Mesendoderm (in vitro differentiated cells): ENCODE measurements at regions not wholly inside any gene's neighbourhood (a gene's known extent, or its start where the extent isn't known, plus 50 kb on each side); places are given as distances from the start of the nearest gene placed in this dataset.

Experiments used
- DNase-seq: peaks from one replicate; pipeline ENCODE4 v3.0.0; 2013
- H2AK5ac ChIP-seq: 2 replicates; pipeline ENCODE4 v1.6.1; 2013; ENCODE audit warnings: low read length, inconsistent platforms
- H2BK120ac ChIP-seq: 2 replicates; pipeline ENCODE4 v1.6.1; 2013; ENCODE audit warnings: low read depth, mild to moderate bottlenecking, low read length, moderate library complexity, mixed read lengths
- H2BK15ac ChIP-seq: replicated peaks from 2 replicates; pipeline ENCODE4 v1.6.1; 2013; ENCODE audit warnings: low read depth, mild to moderate bottlenecking, moderate library complexity
- H2BK5ac ChIP-seq: 2 replicates; pipeline ENCODE4 v1.6.1; 2013; ENCODE audit warnings: low read length, inconsistent platforms
- H3K18ac ChIP-seq: 2 replicates; pipeline ENCODE4 v1.6.1; 2013; ENCODE audit warnings: mild to moderate bottlenecking, low read length, mixed read lengths
- H3K23ac ChIP-seq: one replicate; pipeline ENCODE4 v1.6.1; 2013; ENCODE audit warnings: low read length
- H3K27ac ChIP-seq: 2 replicates; pipeline ENCODE4 v1.5.1; 2013; ENCODE audit warnings: low read depth, mild to moderate bottlenecking, inconsistent platforms, low read length, moderate library complexity
- H3K27me3 ChIP-seq: 2 replicates; pipeline ENCODE4 v1.6.1; 2013; ENCODE audit warnings: low read length, control low read depth, mild to moderate bottlenecking, inconsistent platforms; ENCODE audit not compliant: insufficient read depth, poor library complexity
- H3K36me3 ChIP-seq: 2 replicates; pipeline ENCODE4 v1.6.1; 2013; ENCODE audit warnings: low read length, inconsistent platforms; ENCODE audit not compliant: control insufficient read depth, insufficient read depth
- H3K4ac ChIP-seq: one replicate; pipeline ENCODE4 v1.6.1; 2013; ENCODE audit warnings: low read depth, mild to moderate bottlenecking, low read length, moderate library complexity
- H3K4me1 ChIP-seq: 2 replicates; pipeline ENCODE4 v1.6.1; 2013; ENCODE audit warnings: low read depth, low read length, inconsistent platforms; ENCODE audit not compliant: control insufficient read depth
- H3K4me2 ChIP-seq: 2 replicates; pipeline ENCODE4 v1.6.1; 2013; ENCODE audit warnings: low read length
- H3K4me3 ChIP-seq: 2 replicates; pipeline ENCODE4 v1.5.1; 2013; ENCODE audit warnings: mild to moderate bottlenecking, low read length
- H3K56ac ChIP-seq: one replicate; pipeline ENCODE4 v1.6.1; 2013; ENCODE audit warnings: low read length
- H3K79me1 ChIP-seq: 2 replicates; pipeline ENCODE4 v1.6.1; 2013; ENCODE audit warnings: low read length, inconsistent platforms
- H3K79me2 ChIP-seq: 2 replicates; pipeline ENCODE4 v1.6.1; 2013; ENCODE audit warnings: mild to moderate bottlenecking, low read length; ENCODE audit not compliant: control insufficient read depth, insufficient read depth
- H3K9ac ChIP-seq: 2 replicates; pipeline ENCODE4 v1.6.1; 2013; ENCODE audit warnings: low read length, inconsistent platforms
- H4K5ac ChIP-seq: one replicate; pipeline ENCODE4 v1.6.1; 2013; ENCODE audit warnings: low read length
- H4K8ac ChIP-seq: one replicate; pipeline ENCODE4 v1.6.1; 2013; ENCODE audit warnings: low read depth, mild to moderate bottlenecking, control low read depth, low read length, moderate library complexity
- WGBS: extraction: QIAGEN DNeasy Blood & Tissue Kit; methylation state at CpG from one replicate; pipeline ENCODE4 v1.1.7; 2013; ENCODE audit warnings: low lambda C conversion rate, missing lambda C conversion rate; ENCODE audit not compliant: insufficient coverage; ENCODE audit errors: extremely low coverage; 5-methylcytosine and 5-hydroxymethylcytosine counted together

DNA sequence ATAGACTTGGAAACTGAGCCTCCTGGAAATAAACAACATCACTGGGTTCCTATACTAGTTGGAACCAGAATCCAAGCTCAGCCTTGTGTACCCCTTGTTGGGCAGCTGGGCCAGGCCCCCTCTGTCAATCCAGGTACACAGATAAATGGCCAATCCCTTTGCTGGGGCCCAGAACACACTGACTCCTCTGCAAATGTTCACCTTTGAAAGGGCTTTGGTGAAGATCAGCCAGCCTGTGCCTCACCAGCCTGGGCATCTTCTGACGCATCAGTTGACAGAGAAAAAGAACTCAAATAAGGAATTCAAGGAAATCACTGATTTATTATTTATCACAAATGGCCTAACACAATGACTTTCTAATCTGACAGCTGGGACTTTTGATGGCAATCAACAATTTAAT, 1090.2 kb downstream of the BCL11B start:
- Histone ChIP-seq H3K27ac (no peak overlapping the region), H3K79me1 (no peaks in the 10 kb centered on the region), H2AK5ac (no peak overlapping the region), H3K4ac (no peak overlapping the region), H3K27me3 (no peaks in the 10 kb centered on the region), H3K18ac (no peak overlapping the region), H3K4me3 (no peak overlapping the region), H3K23ac (no peak overlapping the region), H4K5ac (no peak overlapping the region), H3K79me2 (no peaks in the 10 kb centered on the region), H3K56ac (no peak overlapping the region), H3K4me2 (no peak overlapping the region), H3K9ac (no peak overlapping the region), H3K4me1 (no peaks in the 10 kb centered on the region), H2BK120ac (no peak overlapping the region), H3K36me3 (no peaks in the 10 kb centered on the region), H2BK5ac (no peak overlapping the region), H2BK15ac (no peak overlapping the region), H4K8ac (no peak overlapping the region)
- WGBS: no CpG with 5 or more reads among the region's 1 CpG
- DNase-seq: no peak

DNA sequence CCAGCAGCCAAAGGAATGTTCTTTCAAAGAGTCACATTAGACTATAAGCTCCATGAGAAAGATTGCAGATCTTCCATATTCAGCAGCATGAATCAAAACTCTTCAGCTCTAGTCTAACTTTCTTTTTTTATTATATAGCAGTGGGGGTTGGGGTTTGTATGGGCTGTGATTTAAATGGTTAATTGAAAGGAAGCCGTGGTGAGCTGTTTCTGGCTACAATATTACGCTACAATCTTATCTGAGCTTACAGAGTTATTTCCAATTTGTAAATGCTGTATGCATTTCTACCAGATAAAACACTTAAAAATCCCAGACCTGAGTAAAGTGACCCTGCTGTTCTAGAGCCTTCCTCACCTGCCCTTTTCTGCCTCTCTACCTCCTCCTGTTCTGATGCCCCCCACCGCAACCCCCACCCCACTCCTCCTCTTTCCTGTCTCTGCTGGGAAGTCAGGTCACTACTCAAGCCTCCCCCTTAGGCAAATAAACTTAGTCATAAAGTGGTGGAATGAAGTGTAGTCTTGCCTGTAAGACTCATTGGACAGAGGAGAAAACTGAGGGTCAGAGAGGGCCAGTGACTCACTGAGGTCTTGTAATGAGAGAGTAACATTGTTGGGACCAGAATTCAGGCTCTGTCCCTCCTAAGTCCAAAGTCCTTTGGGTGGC, 1089.5 kb downstream of the BCL11B start:
- H3K4me2 ChIP-seq: no peak overlapping the region
- no peak overlapping the region for H4K8ac ChIP-seq
- H2AK5ac ChIP-seq: no peak overlapping the region
- no peak for DNase-seq
- H3K79me1 ChIP-seq: no peaks in the 10 kb centered on the region
- no peak overlapping the region for H3K56ac ChIP-seq
- H2BK15ac ChIP-seq: no peak overlapping the region
- no peak overlapping the region for H2BK120ac ChIP-seq
- no peak overlapping the region for H3K4me3 ChIP-seq
- no peaks in the 10 kb centered on the region for H3K4me1 ChIP-seq
- no peaks in the 10 kb centered on the region for H3K79me2 ChIP-seq
- H4K5ac ChIP-seq: no peak overlapping the region
- no CpG with 5 or more reads among the region's 3 CpGs for WGBS
- H3K9ac ChIP-seq: no peak overlapping the region
- H3K4ac ChIP-seq: no peak overlapping the region
- H3K27me3 ChIP-seq: no peaks in the 10 kb centered on the region
- no peak overlapping the region for H3K27ac ChIP-seq
- no peak overlapping the region for H2BK5ac ChIP-seq
- H3K18ac ChIP-seq: no peak overlapping the region
- H3K36me3 ChIP-seq: no peaks in the 10 kb centered on the region
- H3K23ac ChIP-seq: no peak overlapping the region

DNA sequence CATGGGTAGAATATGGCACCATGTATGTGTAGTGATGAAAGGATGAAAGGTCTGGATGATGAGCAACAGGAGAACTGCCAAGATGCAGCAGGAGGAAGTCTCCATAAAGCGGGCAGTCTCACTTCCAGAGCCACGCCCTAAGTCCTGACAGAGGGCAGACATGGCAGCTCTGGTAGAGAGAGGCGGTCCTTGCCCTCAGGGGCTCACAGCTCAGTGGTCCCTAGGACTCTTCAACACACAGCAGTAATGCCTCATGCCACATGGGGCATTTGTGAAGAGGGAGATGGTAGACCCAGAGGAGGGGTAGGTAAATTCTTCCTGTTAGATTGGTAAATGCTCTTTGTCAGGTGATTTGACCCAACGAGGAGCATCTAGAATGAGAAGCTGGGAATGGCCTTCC, 1088.4 kb downstream of the BCL11B start:
- H3K23ac ChIP-seq: no peak overlapping the region
- no CpG with 5 or more reads among the region's 4 CpGs for WGBS

DNA sequence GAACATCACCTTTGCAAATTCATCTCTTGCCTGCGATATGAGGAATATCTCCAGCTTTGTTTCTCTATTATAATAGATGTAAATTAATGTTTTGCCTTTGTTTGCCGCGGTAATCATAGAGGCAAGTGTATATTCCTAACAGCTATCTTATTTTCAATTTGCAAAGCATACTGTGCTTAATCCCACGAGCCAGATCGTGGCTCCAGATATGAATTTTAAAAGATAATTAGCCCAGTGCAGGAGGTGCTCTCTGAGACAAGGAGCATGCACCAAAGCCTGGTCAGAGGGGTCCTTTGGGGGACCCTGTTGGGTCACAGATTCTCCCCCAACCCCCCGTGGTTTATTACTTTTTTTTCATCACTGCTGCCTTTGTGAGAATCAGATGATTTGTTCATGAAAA, 1087.5 kb downstream of the BCL11B start:
- no peak overlapping the region for H3K9ac ChIP-seq
- no peak overlapping the region for H3K56ac ChIP-seq
- H3K79me1 ChIP-seq: no peaks in the 10 kb centered on the region
- H2BK120ac ChIP-seq: no peak overlapping the region
- no peak overlapping the region for H2BK5ac ChIP-seq
- no peak for DNase-seq
- no peak overlapping the region for H4K8ac ChIP-seq
- no peaks in the 10 kb centered on the region for H3K79me2 ChIP-seq
- no peak overlapping the region for H3K4me3 ChIP-seq
- no peak overlapping the region for H3K4ac ChIP-seq
- H3K27me3 ChIP-seq: no peaks in the 10 kb centered on the region
- H2BK15ac ChIP-seq: no peak overlapping the region
- no peak overlapping the region for H3K27ac ChIP-seq
- no peak overlapping the region for H3K23ac ChIP-seq
- H3K36me3 ChIP-seq: no peaks in the 10 kb centered on the region
- no peak overlapping the region for H3K4me2 ChIP-seq
- no peak overlapping the region for H3K18ac ChIP-seq
- H2AK5ac ChIP-seq: no peak overlapping the region
- WGBS: no CpG with 5 or more reads among the region's 6 CpGs
- no peaks in the 10 kb centered on the region for H3K4me1 ChIP-seq
- no peak overlapping the region for H4K5ac ChIP-seq

More for the DNA sequence above, 1088.4 kb downstream of the BCL11B start:
- no peak overlapping the region for H3K4me3 ChIP-seq
- no peak overlapping the region for H3K9ac ChIP-seq
- H2BK15ac ChIP-seq: no peak overlapping the region
- DNase-seq: no peak
- no peak overlapping the region for H2AK5ac ChIP-seq
- no peaks in the 10 kb centered on the region for H3K79me2 ChIP-seq
- no peak overlapping the region for H4K8ac ChIP-seq
- H3K4me1 ChIP-seq: no peaks in the 10 kb centered on the region
- H3K18ac ChIP-seq: no peak overlapping the region
- no peak overlapping the region for H4K5ac ChIP-seq
- no peak overlapping the region for H3K27ac ChIP-seq
- no peak overlapping the region for H3K4ac ChIP-seq
- H2BK5ac ChIP-seq: no peak overlapping the region
- H3K4me2 ChIP-seq: no peak overlapping the region
- H2BK120ac ChIP-seq: no peak overlapping the region
- no peaks in the 10 kb centered on the region for H3K27me3 ChIP-seq
- no peak overlapping the region for H3K56ac ChIP-seq
- H3K79me1 ChIP-seq: no peaks in the 10 kb centered on the region
- H3K36me3 ChIP-seq: no peaks in the 10 kb centered on the region

DNA sequence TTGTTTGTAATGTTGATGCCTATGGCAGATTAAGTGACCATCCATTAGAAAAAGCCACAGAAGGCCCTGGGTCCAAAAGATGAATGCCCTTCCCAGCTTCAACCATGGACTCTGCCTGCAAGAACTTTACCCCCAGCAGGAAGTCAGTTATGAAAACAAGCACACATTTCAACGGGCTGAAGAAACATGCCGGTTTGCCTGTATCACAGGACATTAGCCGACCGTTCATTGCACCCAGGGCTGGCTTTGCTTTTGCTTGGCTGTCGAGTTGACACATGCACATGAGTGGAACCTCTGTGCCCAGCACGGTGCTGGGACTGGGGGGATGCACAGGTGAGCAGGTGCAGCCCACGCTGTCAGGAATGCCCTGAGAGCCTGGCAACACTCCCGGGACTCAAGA, 1087.0 kb downstream of the BCL11B start:
- WGBS: no CpG with 5 or more reads among the region's 8 CpGs

DNA sequence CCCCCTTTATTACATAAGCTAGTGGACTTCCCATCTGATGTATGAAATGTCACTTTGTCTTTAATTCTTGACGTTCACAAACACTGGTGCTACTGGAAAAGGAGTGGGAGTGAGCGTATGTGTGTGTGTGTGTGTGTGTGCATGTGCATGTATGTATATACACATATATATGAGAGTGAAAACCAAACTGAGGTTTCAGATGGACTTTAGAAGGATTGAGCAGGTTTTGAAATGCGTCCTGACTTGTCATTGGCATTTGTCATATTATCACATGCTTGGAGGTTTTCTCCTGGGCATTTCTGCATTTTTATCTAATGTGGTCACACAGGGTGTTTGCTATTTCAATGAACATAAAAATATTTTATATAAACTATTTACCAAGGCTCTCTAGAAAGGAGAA, 1085.9 kb downstream of the BCL11B start:
- Histone ChIP-seq H4K8ac (no peak overlapping the region), H3K36me3 (no peaks in the 10 kb centered on the region), H3K18ac (no peak overlapping the region), H3K27ac (no peak overlapping the region), H3K56ac (no peak overlapping the region), H3K4me3 (no peak overlapping the region), H3K79me1 (no peaks in the 10 kb centered on the region), H2BK5ac (no peak overlapping the region), H2BK120ac (no peak overlapping the region), H4K5ac (no peak overlapping the region), H3K9ac (no peak overlapping the region), H3K4me2 (no peak overlapping the region), H3K27me3 (no peaks in the 10 kb centered on the region), H3K23ac (no peak overlapping the region), H3K79me2 (no peaks in the 10 kb centered on the region), H3K4me1 (no peaks in the 10 kb centered on the region), H2AK5ac (no peak overlapping the region), H3K4ac (no peak overlapping the region), H2BK15ac (no peak overlapping the region)
- no peak for DNase-seq
- no CpG with 5 or more reads among the region's 3 CpGs for WGBS

More for the DNA sequence above, 1087.0 kb downstream of the BCL11B start:
- no peak overlapping the region for H2BK15ac ChIP-seq
- no peak overlapping the region for H2AK5ac ChIP-seq
- H3K9ac ChIP-seq: no peak overlapping the region
- H3K56ac ChIP-seq: no peak overlapping the region
- no peak overlapping the region for H3K4me2 ChIP-seq
- no peak overlapping the region for H3K4me3 ChIP-seq
- H3K79me2 ChIP-seq: no peaks in the 10 kb centered on the region
- DNase-seq: no peak
- H4K8ac ChIP-seq: no peak overlapping the region
- H3K18ac ChIP-seq: no peak overlapping the region
- no peaks in the 10 kb centered on the region for H3K79me1 ChIP-seq
- no peaks in the 10 kb centered on the region for H3K4me1 ChIP-seq
- H3K27ac ChIP-seq: no peak overlapping the region
- no peak overlapping the region for H3K23ac ChIP-seq
- no peaks in the 10 kb centered on the region for H3K36me3 ChIP-seq
- H4K5ac ChIP-seq: no peak overlapping the region
- H2BK120ac ChIP-seq: no peak overlapping the region
- no peaks in the 10 kb centered on the region for H3K27me3 ChIP-seq
- H2BK5ac ChIP-seq: no peak overlapping the region
- no peak overlapping the region for H3K4ac ChIP-seq
